ENCODE measurements at regions not wholly inside any gene's neighbourhood (a gene's known extent, or its start where the extent isn't known, plus 50 kb on each side); places are given as distances from the start of the nearest gene placed in this dataset.
A peak's percentile ranks its signal among the peaks of the same experiment; 100 is the strongest.

DNA sequence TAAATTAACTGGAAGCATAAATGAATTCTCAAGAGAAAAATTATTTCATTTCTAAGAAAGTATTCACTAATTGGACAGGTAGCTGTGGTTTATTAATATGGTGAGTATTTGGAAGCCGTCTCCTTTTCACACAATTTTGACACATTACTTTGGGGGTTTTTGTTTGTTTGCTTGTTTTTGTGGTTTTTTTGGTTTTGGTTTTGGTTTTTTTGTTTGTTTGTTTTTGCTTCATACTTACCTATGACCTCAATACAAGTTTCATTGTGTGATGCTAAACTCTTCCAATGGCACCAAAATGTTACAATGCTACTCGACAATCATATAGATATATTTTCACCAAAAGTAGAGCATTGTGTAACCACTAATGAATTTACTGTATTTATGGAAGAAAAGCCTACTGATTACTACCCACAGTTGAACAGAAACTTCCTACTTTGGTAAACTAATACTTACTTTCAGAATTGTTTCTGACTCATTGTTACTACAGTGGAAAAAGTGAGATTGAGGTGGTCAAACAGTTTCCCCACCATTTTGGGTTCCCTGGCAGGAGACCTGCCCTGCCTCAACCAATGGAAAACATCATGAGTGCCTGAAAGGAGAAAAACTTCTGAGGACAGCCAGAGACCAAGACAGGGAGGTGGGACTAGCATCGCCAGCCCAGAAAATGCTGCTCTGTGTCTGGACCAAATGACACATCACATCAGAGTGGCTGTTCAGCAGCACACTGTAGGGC is 443.1 kb downstream of the HNRNPD start:
- H3K36me3 Mint-ChIP-seq (ENCODE audit: unreplicated experiment), result no peaks in the 10 kb centered on the region
- no peak for DNase-seq
- no peak overlapping the region for H3K4me3 Mint-ChIP-seq (ENCODE audit: unreplicated experiment)
- TF ChIP-seq, protein P1, sequence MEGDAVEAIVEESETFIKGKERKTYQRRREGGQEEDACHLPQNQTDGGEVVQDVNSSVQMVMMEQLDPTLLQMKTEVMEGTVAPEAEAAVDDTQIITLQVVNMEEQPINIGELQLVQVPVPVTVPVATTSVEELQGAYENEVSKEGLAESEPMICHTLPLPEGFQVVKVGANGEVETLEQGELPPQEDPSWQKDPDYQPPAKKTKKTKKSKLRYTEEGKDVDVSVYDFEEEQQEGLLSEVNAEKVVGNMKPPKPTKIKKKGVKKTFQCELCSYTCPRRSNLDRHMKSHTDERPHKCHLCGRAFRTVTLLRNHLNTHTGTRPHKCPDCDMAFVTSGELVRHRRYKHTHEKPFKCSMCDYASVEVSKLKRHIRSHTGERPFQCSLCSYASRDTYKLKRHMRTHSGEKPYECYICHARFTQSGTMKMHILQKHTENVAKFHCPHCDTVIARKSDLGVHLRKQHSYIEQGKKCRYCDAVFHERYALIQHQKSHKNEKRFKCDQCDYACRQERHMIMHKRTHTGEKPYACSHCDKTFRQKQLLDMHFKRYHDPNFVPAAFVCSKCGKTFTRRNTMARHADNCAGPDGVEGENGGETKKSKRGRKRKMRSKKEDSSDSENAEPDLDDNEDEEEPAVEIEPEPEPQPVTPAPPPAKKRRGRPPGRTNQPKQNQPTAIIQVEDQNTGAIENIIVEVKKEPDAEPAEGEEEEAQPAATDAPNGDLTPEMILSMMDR (IDR thresholded peaks at IDR 0.05; ENCODE audit: partially characterized antibody, unreplicated experiment), result no peak
- peaks cover 3% of the 10 kb centered on the region for H3K9me3 Mint-ChIP-seq (ENCODE audit: unreplicated experiment)
- no peak overlapping the region for H3K27ac Mint-ChIP-seq (ENCODE audit: unreplicated experiment)
- H3K27me3 Mint-ChIP-seq (ENCODE audit: unreplicated experiment), result peaks cover 1% of the 10 kb centered on the region
- H3K4me1 Mint-ChIP-seq (ENCODE audit: low read depth, unreplicated experiment), result peaks cover 9% of the 10 kb centered on the region

GRCh38 chr4:81923140-81923539 is 450.7 kb downstream of the HNRNPD start:
- Mint-ChIP-seq H3K9me3 (ENCODE audit: unreplicated experiment) (peaks cover 1% of the 10 kb centered on the region), H3K4me1 (ENCODE audit: low read depth, unreplicated experiment) (peaks cover 30% of the 10 kb centered on the region), H3K36me3 (ENCODE audit: unreplicated experiment) (no peaks in the 10 kb centered on the region), H3K4me3 (ENCODE audit: unreplicated experiment) (no peak overlapping the region), H3K27me3 (ENCODE audit: unreplicated experiment) (no peaks in the 10 kb centered on the region), H3K27ac (ENCODE audit: unreplicated experiment) (no peak overlapping the region)
- TF ChIP-seq, protein P1 (IDR thresholded peaks at IDR 0.05; ENCODE audit: partially characterized antibody, unreplicated experiment), result no peak
- no peak for DNase-seq

GRCh38 chr4:81922313-81922712 is 450.6 kb upstream of the RASGEF1B start:
- Mint-ChIP-seq H3K27ac (ENCODE audit: unreplicated experiment) (peak overlapping the region; percentile 65), H3K4me1 (ENCODE audit: low read depth, unreplicated experiment) (peaks cover 30% of the 10 kb centered on the region), H3K9me3 (ENCODE audit: unreplicated experiment) (peaks cover 1% of the 10 kb centered on the region), H3K27me3 (ENCODE audit: unreplicated experiment) (no peaks in the 10 kb centered on the region), H3K36me3 (ENCODE audit: unreplicated experiment) (no peaks in the 10 kb centered on the region), H3K4me3 (ENCODE audit: unreplicated experiment) (no peak overlapping the region)
- DNase-seq, result no peak
- TF ChIP-seq, protein P1 (IDR thresholded peaks at IDR 0.05; ENCODE audit: partially characterized antibody, unreplicated experiment), result no peak

GRCh38 chr4:81921751-81922159 is 450.0 kb upstream of the RASGEF1B start:
- Mint-ChIP-seq H3K9me3 (ENCODE audit: unreplicated experiment) (peaks cover 1% of the 10 kb centered on the region), H3K4me3 (ENCODE audit: unreplicated experiment) (no peak overlapping the region), H3K36me3 (ENCODE audit: unreplicated experiment) (no peaks in the 10 kb centered on the region), H3K27me3 (ENCODE audit: unreplicated experiment) (no peaks in the 10 kb centered on the region), H3K4me1 (ENCODE audit: low read depth, unreplicated experiment) (peaks cover 27% of the 10 kb centered on the region), H3K27ac (ENCODE audit: unreplicated experiment) (peak overlapping the region; percentile 65)
- DNase-seq, result no peak
- TF ChIP-seq, protein P1 (IDR thresholded peaks at IDR 0.05; ENCODE audit: partially characterized antibody, unreplicated experiment), result no peak

DNA sequence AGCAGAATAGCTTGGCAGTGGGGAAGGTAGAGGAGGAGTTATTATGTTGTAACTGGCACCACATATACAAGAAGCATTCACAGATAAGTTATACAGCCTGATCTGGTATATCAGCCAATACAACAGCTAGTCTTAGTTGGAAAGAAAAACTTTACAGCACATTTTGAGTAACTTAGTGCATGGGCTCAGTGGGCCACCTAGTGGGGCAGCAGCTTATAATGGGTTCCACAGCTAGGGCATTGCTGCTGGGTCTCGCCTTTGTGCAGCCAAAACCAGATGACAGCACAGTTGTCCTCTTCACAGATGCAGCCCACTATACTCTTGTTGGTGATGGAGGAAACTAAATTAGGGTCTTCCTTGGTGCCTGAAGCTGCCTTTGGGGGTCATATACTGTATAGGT is 448.1 kb upstream of the RASGEF1B start:
- Mint-ChIP-seq H3K9me3 (ENCODE audit: unreplicated experiment) (peaks cover 1% of the 10 kb centered on the region), H3K4me3 (ENCODE audit: unreplicated experiment) (no peak overlapping the region), H3K27me3 (ENCODE audit: unreplicated experiment) (no peaks in the 10 kb centered on the region), H3K27ac (ENCODE audit: unreplicated experiment) (no peak overlapping the region), H3K36me3 (ENCODE audit: unreplicated experiment) (no peaks in the 10 kb centered on the region), H3K4me1 (ENCODE audit: low read depth, unreplicated experiment) (peaks cover 21% of the 10 kb centered on the region)
- DNase-seq, result no peak
- TF ChIP-seq, protein P1 (IDR thresholded peaks at IDR 0.05; ENCODE audit: partially characterized antibody, unreplicated experiment), result no peak
